ENCODE measurements at regions not wholly inside any gene's neighbourhood (a gene's known extent, or its start where the extent isn't known, plus 50 kb on each side); places are given as distances from the start of the nearest gene placed in this dataset.
"Not testable (repeated sequence)": the region's sequence is repeated elsewhere in the genome, so short reads cannot be mapped to it uniquely, and the experiment has no call there.

GRCh38 chr21:41567901-41568510 lies 60.0 kb upstream of the TMPRSS2 start:
- no peaks in the 10 kb centered on the region for H4K20me1 ChIP-seq (ENCODE audit: insufficient read depth, low read length)
- no peak overlapping the region for H3K4me3 ChIP-seq (replicated peaks in 1 of 3; ENCODE audit: insufficient read depth in 1 of 3, low read depth in 2 of 3, low read length in 3 of 3)
- no peaks in the 10 kb centered on the region; a peak in 1 of 5 replicates for H3K27me3 ChIP-seq (ENCODE audit: control insufficient read depth in 1 of 2, insufficient read depth in 2 of 2, low read length in 2 of 2)
- H2AFZ ChIP-seq (ENCODE audit: low read length): no peak overlapping the region
- WGBS (ENCODE audit: low lambda C conversion rate): 66% methylated on average over 16 of the region's 25 CpGs
- ATAC-seq: no peak
- H3K27ac ChIP-seq (ENCODE audit: extremely low read length, insufficient read depth, low read length): no peak overlapping the region
- no peaks in the 10 kb centered on the region for H3K79me2 ChIP-seq (ENCODE audit: insufficient read depth, low read length)
- in situ Hi-C loops (cut with HindIII; ENCODE audit: extremely low pct_ligation_motif_present, low pct_unique_long_range_greater_than_20kb) (no loop called here), intact Hi-C loops (cut with micrococcal nuclease; ENCODE audit: unreplicated experiment) (no loop called here)
- no peaks in the 10 kb centered on the region for H3K9me3 ChIP-seq (ENCODE audit: low read length)
- no peak overlapping the region for H3K4me2 ChIP-seq (ENCODE audit: low read depth, low read length)
- FAIRE-seq: no peak
- BruUV-seq (replicated peaks): no TSS peak
- TF ChIP-seq ZNF468 (CRISPR knock-in tag; IDR thresholded peaks at IDR 0.05) (no peak), SIX4 (CRISPR knock-in tag; IDR thresholded peaks at IDR 0.05) (no peak), ZNF432 (CRISPR knock-in tag; IDR thresholded peaks at IDR 0.05; ENCODE audit: borderline replicate concordance) (no peak), ZNF460 (CRISPR knock-in tag; IDR thresholded peaks at IDR 0.05; ENCODE audit: borderline replicate concordance) (no peak), ZFP82 (CRISPR knock-in tag; IDR thresholded peaks at IDR 0.05; ENCODE audit: borderline replicate concordance) (no peak), NFKB2 (CRISPR knock-in tag; IDR thresholded peaks at IDR 0.05; ENCODE audit: borderline replicate concordance) (no peak), ZEB1 (IDR thresholded peaks at IDR 0.05; ENCODE audit: insufficient replicate concordance, low read depth) (no peak), SP1 (IDR thresholded peaks at IDR 0.05) (no peak), SP1 (CRISPR knock-in tag; IDR thresholded peaks at IDR 0.05) (no peak), ZNF253 (CRISPR knock-in tag; IDR thresholded peaks at IDR 0.05; ENCODE audit: borderline replicate concordance) (no peak), NBN (conservative IDR thresholded peaks at IDR 0.05) (no peak)
- H3K9ac ChIP-seq (ENCODE audit: insufficient read depth, low read depth, low read length): no peak overlapping the region
- no peak for DNase-seq (ENCODE audit: low spot score)
- ChIA-PET POLR2A (no interaction called here), CTCF (ENCODE audit: low intra/inter-chr PET ratio, low total read pairs) (no interaction called here)
- no peaks in the 10 kb centered on the region for H3K36me3 ChIP-seq (replicated peaks in 1 of 2; ENCODE audit: control insufficient read depth in 1 of 2, insufficient read depth in 2 of 2, low read length in 2 of 2)
- H3K4me1 ChIP-seq (ENCODE audit: insufficient read depth, low read length): no peaks in the 10 kb centered on the region

GRCh38 chr21:41567237-41567636 lies 59.3 kb upstream of the TMPRSS2 start:
- FAIRE-seq; DNase-seq (ENCODE audit: low spot score); H3K27ac ChIP-seq (ENCODE audit: extremely low read length, insufficient read depth, low read length); in situ Hi-C loops (cut with HindIII; ENCODE audit: extremely low pct_ligation_motif_present, low pct_unique_long_range_greater_than_20kb); H3K9me3 ChIP-seq (ENCODE audit: low read length); H3K79me2 ChIP-seq (ENCODE audit: insufficient read depth, low read length); H3K27me3 ChIP-seq (ENCODE audit: control insufficient read depth in 1 of 2, insufficient read depth in 2 of 2, low read length in 2 of 2); H4K20me1 ChIP-seq (ENCODE audit: insufficient read depth, low read length); H3K4me1 ChIP-seq (ENCODE audit: insufficient read depth, low read length); POLR2A ChIA-PET; H3K9ac ChIP-seq (ENCODE audit: insufficient read depth, low read depth, low read length); intact Hi-C loops (cut with micrococcal nuclease; ENCODE audit: unreplicated experiment); BruUV-seq (replicated peaks); H3K4me3 ChIP-seq (replicated peaks in 1 of 3; ENCODE audit: insufficient read depth in 1 of 3, low read depth in 2 of 3, low read length in 3 of 3); H2AFZ ChIP-seq (ENCODE audit: low read length); H3K4me2 ChIP-seq (ENCODE audit: low read depth, low read length); ATAC-seq; H3K36me3 ChIP-seq (replicated peaks in 1 of 2; ENCODE audit: control insufficient read depth in 1 of 2, insufficient read depth in 2 of 2, low read length in 2 of 2); CTCF ChIA-PET (ENCODE audit: low intra/inter-chr PET ratio, low total read pairs): not testable (repeated sequence)
- 36% methylated on average over 2 of the region's 2 CpGs for WGBS (ENCODE audit: low lambda C conversion rate)

All from HepG2 (cell line).